ENCODE measurements at regions not wholly inside any gene's neighbourhood (a gene's known extent, or its start where the extent isn't known, plus 50 kb on each side); places are given as distances from the start of the nearest gene placed in this dataset.

DNA sequence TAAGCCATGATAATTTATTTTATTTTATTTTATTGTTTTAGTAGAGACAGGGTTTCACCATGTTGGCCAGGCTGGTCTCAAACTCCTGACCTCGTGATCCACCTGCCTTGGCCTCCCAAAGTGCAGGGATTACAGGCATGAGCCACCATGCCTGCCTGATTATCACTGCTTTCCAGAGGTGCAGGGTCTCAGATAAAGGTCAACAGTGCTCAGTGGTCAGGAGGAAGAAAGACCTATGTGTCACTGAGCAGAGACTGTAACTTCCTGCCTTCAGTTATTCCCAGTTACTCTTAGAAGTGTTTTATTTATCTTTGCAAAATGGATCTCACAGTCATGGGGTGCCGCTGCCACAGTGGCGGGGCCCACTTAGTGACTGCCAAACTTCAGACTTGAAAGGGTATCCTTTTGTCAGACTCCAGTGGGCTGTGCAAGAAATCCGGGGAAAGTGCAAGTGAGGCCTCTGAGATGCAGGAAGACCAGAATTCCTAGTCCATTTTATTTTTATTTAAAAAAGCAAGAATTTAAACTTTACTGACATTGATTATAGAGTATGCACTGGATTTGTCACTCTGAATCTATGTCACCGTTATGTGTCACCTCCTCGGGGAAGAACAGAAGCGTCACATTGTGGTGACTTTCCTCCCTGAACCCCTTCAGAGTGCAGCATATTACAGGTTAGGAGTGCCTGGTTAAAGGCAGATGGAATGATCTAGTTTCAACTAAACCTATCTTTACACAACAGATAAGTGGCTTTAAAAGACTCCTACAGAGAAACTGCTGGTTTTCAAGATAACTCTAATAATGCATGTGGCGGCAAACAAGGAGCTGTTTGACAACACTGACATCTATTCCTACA is 59.1 kb upstream of the BICD1 start:
- no peak for DNase-seq

DNA sequence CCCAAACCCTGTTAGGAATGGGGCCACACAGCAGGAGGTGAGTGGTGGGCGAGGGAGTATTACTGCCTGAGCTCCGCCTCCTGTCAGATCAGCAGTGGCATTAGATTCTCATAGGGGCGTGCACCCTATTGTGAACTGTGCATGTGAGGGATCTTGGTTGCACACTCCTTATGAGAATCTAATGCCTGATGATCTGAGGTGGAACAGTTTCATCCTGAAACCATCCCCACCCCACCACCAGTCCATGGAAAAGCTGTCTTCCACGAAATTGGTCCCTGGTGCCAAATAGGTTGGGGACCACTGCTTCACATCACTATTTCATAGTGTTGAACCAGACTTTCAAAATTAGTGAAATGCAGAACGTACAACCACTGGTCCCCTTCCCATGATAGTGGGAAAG is 57.9 kb upstream of the BICD1 start:
- DNase-seq = no peak

DNA sequence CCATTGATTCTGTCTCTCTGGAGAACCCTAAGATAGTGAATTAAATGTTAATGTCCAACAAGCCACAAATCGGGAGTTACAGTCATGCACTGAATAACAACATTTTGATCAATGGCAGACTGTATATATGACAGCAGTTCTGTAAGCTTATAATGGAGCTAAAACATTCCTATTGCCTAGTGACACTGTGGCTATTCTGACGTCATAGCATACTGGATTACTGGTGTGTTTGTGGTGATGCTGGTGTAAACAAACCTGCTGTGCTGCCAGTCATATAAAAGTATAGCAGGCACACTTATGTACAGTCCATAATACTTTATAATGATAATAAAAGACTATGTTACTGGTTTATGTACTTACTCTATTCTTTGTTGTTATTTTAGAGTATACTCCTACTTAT is 56.7 kb upstream of the BICD1 start:
- no peak for DNase-seq

DNA sequence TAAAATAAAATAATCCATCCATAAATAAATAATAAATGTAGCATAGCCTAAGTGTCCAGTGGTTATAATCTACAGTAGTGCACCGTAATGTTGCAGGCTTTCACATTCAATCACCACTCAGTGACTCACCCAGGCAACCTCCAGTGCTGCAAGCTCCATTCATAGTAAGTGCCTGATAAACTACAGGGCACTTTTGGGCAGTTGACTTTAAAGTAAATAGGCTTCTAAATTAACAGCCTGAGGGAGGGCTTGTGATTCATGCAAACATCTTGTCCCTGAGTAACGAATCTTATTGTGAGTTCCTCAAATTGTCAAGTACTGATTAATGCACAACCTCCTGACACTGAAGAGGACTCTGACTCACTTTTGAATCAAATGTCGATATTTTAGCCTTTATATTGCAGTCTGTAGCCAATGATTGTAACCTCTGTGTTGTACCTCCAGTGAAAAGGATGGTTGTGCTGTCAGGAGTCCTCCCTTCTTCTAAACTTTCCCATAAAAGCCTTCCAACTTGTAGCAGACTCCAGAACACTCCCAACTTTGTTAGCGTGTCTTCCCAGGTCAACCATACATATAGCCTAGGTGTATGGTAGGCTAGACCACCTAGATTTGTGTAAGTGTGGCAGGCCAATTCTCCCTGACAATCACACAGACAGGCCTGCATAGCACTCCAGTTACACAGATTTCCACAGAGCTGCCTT is 55.0 kb upstream of the BICD1 start:
- no peak for DNase-seq

DNA sequence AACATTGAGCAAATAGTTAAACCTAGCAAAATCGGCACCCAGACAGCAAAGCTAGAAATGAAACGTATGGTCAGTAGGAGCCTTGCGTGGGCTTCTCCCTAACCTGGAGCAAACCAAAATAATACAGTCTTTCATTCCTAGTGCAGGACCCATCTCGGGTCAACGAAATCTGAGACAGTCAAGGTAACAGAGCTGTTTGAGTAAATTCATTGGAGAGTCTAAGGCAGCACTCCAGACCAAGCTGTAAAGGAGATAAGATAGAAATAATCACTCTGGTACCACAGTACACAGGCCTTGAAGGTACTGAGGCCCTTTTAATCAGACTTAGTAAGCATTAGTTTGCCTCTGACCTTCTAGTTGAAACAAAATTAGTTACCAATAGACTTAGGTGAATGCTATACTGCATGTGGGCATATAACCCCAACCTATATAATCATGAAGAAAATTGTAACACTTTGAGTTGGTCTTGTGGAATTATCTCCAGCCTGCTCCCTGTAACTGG is 54.4 kb upstream of the BICD1 start:
- DNase-seq = no peak

DNA sequence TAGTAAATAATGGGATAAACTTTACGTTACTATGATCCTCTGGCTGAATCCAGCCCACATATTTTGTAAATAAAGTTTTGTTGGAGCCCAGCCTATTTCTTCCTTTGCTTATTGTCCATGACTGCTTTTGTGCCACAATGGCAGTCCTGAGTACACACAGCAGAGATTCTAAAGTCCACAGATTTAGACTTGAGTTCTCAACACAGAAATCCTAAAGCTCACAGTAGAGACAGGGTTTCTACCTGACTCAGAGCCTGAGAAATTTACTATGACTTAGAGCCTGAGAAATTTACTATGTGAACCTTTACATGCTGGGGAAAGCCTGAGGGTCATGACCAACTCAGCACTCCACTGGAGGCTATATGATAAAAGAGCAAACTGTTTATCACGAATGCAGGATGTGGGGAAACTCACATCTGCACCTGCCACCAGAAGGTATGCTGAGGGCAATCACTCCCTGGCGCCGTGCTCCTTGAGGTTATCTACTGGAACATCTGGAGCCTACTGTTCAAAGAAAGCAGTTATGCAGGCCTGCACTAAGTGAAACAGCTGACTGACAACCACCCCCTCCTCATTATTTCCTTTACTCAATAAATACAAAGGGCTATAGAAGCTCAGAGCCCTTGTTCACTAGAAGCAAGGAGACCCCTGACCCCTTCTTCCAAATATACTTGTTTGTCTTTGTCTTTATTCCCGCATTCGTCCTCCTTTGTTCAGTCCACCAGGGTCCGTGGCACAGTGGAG is 52.6 kb upstream of the BICD1 start:
- DNase-seq = no peak

All from 8988T (cell line).